Cardiac septum (tissue), 1 donor: ENCODE measurements at regions not wholly inside any gene's neighbourhood (a gene's known extent, or its start where the extent isn't known, plus 50 kb on each side); places are given as distances from the start of the nearest gene placed in this dataset.

Experiments
- DNase-seq: peaks from one replicate; pipeline ENCODE4 v3.0.0-alpha.2; 2020; ENCODE audit warnings: low spot score
- intact Hi-C: fragments of 100-400 bp; cut with DNase I; formaldehyde crosslinking; loops from one replicate; pipeline ENCODE4 v1.14.0; 2022
- donor health status: DM: no; HTN: no; CAD: no.

DNA sequence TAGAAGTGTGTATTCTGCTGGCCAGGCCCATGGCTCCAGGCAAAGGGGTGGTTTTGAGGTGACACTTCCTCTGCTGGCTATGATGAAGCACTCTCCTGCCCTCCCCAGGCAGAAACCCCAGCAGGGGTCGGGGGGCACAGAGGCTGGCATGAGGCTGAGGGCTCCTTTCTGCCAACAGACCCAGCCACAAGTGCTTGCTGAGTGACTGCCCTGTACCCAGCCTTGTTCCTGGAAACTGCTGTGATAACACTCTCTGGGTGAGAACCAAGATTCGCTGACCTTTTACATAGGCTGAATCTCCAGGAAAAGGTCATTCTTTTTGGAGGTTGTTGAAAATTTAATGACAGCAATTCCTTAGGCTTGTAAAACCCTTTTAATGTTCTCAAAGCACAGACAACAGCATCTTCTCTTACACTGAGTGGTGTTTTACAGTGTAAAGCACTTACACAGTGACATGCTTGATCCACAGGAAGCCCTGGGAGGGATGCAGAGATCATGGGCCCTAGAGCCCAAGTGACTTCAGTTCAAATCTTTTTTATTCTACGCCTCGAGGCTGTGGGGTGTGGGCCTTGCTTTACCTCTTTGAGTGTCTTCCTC, 155.5 kb upstream of the FGGY start:
- intact Hi-C loops = loop anchor here (2.0 to 5.0 kb wide), 3 partner anchors 44 to 357 kb away; partner anchors contain the start of gene JUN

DNA sequence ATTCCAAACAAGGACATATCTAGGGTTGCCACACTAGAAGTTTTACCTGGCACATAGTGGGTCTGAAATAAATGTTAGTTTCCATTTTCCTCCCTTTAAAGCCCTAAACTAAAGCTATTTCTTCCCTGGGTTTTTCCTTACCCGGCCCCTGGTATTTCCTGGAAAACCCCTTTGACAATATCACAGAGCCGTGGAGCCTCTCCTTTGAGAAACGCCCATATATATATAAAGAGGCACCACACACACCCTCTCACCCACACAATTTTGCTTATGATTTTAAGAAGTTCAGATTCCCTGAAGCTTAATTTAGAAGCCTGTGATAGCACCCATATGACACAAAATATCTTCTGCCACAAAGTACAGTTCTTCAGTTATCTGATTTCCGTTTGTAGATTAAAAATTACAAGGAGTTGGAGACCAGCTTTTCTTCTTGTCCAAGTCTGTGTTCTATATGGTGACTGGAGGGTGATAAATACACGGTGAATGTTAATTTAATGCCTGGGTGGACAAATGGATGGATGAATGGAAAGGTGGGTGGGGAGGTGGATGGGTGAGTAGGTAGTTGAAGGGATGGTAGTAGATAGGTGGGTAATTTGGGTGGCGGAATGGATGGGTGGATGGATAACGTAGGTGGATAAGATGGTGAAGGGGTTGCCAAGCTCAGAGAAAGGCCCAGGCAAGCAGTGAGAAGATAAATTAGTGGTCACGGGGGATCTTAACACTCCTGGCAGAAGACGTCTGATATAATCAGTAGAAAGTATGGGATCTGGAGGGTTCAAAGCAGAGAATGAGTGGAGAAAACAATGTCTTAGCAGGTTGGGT, 154.4 kb upstream of the FGGY start:
- intact Hi-C loops = loop anchor here (2.0 to 5.0 kb wide), 2 partner anchors 45 to 154 kb away; partner anchors contain the start of gene FGGY
- DNase-seq = no peak

More for the DNA sequence above, 155.5 kb upstream of the FGGY start:
- DNase-seq = no peak

DNA sequence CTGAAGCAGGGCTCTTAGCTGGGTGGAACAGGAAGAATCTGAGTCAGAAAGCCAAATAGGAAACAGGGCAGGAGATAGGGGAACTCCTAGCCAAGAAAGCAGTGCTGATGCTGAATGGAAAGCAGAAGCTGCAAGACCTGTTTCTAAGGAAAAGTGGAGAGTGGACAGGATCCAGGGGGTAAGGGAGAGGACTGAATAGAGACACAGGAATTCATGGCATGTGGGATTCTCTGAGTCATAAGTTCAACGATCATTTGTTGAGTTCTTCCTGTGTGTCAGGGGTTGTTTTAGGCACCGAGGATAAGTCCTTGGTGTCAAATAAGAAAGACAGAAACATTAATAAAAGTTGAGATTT, 153.8 kb upstream of the FGGY start:
- intact Hi-C loops = loop anchor here (2.0 to 5.0 kb wide), 2 partner anchors 46 to 154 kb away; partner anchors contain the start of gene FGGY
- DNase-seq = no peak

DNA sequence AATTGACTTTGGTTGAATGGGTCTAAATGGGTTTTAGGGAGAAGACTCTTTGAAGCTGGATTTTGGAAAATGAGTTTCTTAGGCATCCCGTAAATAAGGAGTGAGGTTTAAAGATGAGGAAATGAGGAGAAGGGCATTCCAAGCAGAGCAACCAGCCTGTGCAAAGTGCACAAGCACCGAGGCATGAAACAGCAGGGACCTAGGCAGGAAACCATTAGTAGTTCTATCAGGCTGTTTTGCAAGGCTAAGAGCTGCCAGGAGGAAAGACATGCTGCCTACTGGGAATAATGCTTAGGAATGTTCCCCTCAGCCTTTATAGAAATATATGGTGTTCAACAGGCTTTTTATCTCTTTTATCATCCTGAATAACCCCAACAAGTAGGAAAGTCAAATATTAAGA, 153.1 kb upstream of the FGGY start:
- intact Hi-C loops = loop anchor here (2.0 to 5.0 kb wide), 2 partner anchors 47 to 153 kb away; partner anchors contain the start of gene FGGY
- no peak for DNase-seq

DNA sequence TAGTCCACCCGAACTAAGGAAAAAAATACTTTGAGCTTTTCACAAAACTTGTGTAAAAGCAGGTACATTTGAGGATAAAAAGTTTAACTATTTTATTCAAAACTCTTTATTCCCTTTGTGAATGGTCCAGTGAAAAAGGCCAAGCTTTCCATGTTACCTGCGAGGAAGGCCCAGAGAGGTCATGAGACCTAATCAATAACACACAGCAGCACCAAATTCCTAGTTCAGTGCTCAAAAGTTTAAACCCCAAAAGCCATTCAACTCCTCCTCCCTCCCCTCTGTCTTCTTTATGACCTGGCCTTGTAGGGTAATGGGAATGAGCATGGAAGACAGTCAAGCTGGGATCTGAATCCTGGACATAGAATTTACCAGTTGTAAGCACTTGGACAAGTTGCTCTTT, 151.9 kb upstream of the FGGY start:
- intact Hi-C loops = loop anchor here (5.0 kb wide), 1 partner anchor 48 kb away; no protein-coding TSS in a partner anchor
- DNase-seq = no peak

DNA sequence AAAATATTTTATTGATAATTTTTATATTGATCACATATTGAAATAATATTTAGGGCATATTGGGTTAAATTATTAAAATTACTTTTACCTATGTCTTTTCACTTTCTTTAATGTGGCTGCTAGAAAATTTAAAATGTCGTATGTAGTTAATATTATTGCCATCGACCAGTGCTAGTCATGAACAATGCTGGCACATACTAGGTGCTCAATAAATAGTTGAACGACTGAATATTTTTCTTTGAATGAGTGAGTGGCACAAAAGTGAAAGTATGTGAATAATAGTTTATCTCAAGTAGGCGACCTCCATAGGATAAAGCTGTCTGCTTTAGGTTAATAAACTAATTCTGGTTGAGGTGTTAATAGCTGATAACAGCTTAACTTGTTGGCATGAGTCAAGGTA, 150.8 kb upstream of the FGGY start:
- no peak for DNase-seq
- intact Hi-C loops = no loop called here

DNA sequence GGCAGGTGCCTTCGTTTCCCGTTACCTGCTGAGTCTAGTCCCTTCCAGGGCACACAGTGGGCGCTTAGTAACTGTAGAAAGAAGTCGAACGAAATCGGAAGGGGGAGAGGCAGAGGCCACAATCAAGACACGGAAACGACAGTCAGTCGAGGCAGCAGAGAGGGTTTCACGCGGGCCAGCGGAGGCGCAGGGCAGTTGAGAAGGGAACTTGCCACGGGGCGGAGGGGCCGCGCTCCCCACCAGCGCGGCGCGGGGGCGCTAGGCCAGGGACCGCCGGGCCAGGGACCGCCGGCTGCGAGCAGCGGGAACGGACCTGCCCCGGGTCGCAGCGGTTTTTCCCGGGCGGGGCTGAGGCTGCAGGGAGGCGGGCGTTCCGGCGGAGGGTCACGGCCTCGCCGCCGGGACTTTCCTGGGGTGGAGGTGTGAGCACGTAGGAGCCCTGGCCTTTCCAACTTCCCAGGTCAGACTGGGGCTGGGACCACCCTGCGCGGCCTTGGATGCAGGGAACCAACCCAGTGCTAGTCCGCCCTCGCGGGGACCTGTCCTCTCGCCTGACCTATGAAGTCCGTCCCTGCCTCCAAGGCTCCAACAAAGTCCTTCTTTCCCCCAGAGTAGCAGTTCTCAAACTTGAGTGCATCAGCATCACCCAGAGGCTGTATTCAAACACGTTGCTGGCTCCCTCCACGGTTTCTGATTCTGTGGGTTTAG, 150.1 kb upstream of the FGGY start:
- DNase-seq = peak; percentile 78
- intact Hi-C loops = no loop called here

DNA sequence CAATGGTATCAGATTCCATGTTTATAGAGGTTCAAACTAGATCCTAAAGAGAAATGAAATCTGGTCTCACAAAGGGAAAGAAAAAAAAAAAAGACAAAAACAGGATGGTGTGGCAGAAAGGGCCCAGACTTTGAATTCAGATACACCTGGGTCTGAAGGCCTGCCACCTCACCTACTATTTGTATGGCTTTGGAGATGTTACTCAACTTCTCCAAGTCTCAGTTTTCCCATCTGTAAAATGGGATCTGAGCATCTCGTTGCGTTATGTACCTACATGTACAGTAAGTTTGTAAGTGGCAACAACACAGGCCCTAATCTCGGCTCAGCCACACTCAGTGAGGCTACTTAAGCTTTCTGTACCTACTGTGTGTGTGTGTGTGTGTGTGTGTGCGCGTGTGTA, 147.5 kb upstream of the FGGY start:
- no peak for DNase-seq
- intact Hi-C loops = no loop called here

DNA sequence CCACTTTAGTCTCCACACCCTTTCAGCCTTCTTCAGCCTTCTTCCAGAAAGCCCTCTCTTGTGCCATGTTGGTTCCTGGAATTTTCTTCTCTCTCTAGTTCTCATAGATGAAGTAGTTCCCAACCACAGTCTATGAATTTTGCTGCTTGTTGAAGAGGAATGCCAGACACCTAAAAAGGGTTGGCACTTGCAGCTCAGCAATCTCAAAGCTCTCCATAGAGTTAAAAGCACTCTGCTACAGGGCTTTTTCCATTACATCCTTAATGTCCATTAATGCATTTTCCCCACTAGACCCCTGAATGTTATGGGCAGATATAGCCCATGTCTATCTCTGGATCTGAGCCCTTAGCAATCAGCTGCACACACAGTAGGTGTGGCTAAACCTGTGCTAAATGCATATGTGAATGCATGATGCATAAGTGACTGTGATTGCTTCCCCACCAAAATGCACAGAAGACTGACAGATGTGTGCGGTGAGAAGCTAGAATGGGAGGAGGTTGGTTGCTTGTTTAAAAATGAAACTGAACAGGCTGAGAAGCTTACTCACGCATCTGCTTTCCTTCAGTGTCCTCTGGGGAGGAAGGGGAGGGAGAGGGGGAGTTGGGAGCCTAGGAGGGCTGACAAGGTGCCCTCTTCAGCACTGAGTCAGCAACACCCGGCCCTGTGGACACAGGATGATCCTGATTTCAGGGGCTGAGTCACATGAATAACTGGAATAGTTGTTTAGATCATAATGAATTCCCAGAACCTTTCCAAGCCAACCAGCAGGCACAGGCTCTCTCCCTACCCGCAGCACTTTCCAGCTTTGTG, 146.1 kb upstream of the FGGY start:
- peak; percentile 89 for DNase-seq
- intact Hi-C loops = loop anchor here (2.0 to 5.0 kb wide), 2 partner anchors 242 to 252 kb away; no protein-coding TSS in a partner anchor

DNA sequence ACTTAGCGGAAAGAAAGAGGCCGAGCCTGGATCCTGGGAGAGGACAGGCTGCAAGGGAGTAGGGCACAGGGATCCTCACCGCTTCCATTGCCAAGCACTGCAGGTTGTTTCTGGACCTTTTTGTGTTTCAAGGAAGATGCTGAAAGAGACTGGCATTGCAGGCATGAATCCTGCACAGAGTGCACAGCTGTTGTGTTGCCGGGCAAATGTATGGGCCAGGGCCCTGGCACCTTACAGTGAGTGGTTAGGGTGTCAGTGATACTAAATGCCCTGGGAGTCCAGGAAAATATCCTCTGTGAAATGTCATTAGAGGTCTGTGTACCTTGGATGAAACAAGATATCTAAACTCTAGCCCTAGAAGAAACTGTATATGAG, 145.5 kb upstream of the FGGY start:
- DNase-seq = no peak
- intact Hi-C loops = loop anchor here (2.0 to 5.0 kb wide), 2 partner anchors 241 to 253 kb away; no protein-coding TSS in a partner anchor

DNA sequence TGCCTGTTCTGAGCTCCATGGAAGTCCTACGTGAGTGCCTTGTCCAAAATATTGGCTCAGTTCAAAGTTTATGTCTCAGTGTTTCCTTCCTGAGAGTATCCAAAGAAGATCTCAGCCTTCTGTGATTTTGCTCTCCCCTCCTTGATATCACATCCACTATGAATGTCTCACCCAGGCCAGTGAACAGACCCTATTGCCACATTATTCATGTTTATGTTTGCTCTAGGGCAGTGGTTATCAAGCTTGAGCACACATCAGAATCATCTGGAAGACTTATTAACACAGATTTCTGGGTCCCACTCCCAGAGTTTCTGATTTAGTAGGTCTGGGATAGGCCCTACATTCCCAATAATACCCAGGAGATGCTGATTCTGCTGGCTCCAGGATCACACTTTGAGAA, 145.0 kb upstream of the FGGY start:
- DNase-seq = no peak
- intact Hi-C loops = loop anchor here (2.0 to 5.0 kb wide), 2 partner anchors 240 to 253 kb away; no protein-coding TSS in a partner anchor

DNA sequence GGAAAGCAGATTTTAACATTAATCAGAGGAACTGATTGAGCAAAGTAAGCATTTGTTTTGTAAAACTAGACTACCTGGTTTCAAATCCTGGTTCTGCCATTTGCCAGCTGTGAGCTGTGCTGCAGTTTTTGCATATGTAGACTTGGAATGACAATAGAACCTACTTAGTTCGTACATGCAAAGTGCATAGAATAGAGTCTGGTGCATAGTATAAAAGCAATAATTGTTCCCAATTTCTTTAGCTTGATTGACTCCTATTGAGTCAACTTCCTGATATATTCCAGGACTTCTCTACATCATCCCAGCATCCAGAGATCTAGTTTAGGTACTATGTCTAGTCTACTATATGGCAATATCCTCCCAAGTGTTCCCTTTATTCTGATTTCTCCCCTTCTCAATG, 144.4 kb upstream of the FGGY start:
- no peak for DNase-seq
- intact Hi-C loops = loop anchor here (5.0 kb wide), 1 partner anchor 240 kb away; no protein-coding TSS in a partner anchor

DNA sequence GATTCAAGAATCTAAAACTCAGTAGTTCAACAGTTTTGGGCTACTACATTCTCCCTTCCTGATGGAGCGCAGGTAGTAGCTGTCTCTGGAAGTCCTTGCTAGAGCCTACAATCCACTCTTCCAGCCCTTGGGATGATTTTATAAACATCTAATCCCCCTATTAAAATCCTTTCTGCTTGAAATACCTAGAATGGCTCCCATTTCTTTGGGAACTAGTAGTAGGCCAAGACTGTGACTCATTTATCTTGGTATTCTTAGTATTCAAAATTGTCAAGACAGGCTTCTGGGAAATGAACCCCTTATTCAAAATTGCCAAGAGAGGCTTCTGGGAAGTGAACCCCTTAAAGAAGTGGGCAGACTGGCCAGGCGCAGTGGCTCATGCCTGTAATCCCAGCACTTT, 142.5 kb upstream of the FGGY start:
- no peak for DNase-seq
- intact Hi-C loops = loop anchor here (5.0 kb wide), 1 partner anchor 238 kb away; no protein-coding TSS in a partner anchor

DNA sequence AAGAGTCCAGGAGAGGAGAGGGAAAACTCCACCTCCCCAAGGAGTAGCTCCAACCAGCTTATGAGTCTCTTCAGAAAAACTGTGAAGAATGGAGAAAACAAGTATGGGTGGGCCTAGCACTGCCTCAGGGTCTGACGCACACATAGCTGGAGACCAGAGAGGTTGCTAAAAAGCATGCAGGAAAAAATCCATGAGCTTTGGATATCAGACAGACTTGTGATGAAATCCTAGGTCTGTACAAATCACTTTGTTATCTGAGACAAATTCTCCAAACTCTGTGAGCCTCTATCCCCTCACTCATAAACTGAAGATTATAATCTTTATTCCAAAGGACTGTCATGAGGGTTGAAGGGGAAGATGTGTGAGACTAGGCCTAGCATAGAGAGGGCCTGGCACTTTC, 141.5 kb upstream of the FGGY start:
- DNase-seq = no peak
- intact Hi-C loops = no loop called here

DNA sequence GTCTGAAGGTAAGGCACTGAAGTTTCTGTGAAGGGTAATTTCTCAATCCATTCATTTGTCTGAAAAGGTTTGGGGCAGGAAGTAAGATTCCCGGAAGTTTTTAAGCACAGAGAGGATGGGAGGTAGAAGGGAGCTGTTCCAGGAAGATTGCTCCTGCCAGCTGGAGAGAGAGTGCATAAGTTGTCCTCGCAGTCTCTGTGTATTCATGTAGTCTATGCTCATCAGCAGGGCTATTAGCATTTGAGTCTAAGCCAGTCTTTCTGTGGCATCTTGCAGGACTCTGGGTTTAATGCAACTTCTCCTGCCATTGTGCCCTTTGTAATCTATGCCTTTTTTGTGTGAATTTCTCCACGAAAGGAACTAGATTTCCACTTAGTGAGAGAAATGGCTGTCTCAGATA, 140.8 kb upstream of the FGGY start:
- no peak for DNase-seq
- intact Hi-C loops = no loop called here

DNA sequence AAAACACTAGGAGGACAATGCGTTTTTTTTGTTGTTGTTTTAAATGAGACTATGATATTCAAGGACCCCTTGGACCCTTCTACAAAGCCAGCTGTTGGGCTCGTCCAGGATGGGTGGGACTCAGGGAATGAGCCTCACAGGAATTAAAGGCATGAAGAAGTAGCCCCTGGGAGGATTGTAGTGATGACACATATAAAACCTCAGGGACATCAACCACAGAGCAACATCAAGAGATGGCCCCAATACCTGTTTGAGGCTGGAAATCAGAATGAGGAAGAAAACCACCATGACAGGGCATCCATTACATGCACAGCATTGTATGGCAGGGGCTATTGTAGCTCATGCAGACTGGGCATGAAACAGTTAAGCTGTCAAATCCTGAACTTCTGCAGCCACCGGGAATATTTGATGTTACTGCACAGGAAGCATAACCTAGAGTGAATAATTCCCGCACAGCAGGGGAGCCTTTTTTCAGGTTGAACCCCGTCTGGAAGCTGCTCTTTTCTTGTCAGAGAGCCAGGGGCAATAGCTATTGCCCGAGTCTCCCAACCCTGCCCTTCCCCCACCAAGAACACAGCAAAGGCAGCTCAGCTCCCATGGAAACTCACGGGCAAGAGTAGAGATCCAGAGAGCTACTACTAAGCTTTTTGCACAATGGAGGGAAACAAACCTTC, 140.2 kb upstream of the FGGY start:
- intact Hi-C loops = no loop called here
- DNase-seq = no peak

DNA sequence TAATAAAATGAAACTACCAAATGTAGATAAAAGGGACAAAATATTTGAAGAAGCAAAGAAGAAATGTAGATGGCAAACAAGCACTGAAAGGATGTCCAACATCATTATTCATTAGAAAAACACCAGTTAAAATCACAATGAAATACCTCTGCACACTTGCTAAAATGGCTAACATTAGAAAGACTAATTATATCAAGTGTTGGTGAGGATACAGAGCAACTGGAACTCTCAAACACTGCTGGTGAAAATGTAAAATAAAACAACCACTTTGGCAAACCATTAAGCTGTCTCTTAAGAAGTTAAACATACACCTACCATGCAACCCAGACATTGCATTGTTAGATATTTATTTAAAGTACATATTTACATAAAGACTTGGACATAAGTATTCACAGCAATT, 138.6 kb upstream of the FGGY start:
- no peak for DNase-seq
- intact Hi-C loops = no loop called here

DNA sequence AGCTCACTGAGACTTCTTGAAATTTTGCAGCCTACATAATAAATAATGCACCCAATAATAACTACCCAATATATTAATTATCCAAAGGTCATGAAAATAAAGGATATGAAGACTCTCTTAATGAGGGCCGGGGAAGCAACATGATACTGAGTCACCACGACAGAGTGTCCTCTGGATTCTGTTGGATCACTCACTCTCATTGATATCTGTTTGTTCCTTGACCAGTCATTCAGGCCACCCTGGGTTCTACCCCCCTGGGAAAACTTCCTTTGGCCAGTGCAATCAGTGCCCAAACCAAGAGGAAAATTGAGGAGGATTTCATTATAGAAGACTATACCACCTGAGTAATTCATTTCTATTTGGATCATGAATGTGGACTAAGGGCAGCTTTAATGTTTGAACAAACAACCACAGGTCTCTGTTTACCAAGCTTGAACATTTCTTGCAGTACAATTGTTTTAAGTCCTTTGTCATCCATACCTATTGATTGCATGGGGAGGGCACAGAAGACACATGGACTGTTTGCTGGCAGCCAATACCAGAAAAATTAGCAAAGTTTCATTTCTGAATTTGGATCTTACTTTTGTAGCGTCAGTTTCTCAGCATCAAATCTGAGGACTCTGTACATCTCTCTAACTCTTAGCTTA, 137.2 kb upstream of the FGGY start:
- DNase-seq = no peak
- intact Hi-C loops = no loop called here
